ENCODE measurements at regions not wholly inside any gene's neighbourhood (a gene's known extent, or its start where the extent isn't known, plus 50 kb on each side); places are given as distances from the start of the nearest gene placed in this dataset.
A peak's percentile ranks its signal among the peaks of the same experiment; 100 is the strongest.

GRCh38 chr11:11084337-11084736, 226.5 kb upstream of the ZBED5 start:
- ChIA-PET POLR2A (ENCODE audit: partially characterized antibody) (interaction anchor here (0.7 kb wide), 1 partner anchor 179 kb away, joined by 3 read pairs; no protein-coding TSS in a partner anchor), CTCF (ENCODE audit: partially characterized antibody) (interaction anchor here (1.1 to 2.1 kb wide), 2 partner anchors 47 to 72 kb away, joined by 3 to 4 read pairs; no protein-coding TSS in a partner anchor)
- Histone ChIP-seq H3K4ac (replicated peaks; ENCODE audit: insufficient read length, low read depth, low read length) (peak overlapping the region; percentile 80), H3K27ac (ENCODE audit: low read depth, low read length) (no peak overlapping the region), H2BK20ac (ENCODE audit: low read length) (no peak overlapping the region), H2BK12ac (ENCODE audit: low read depth, low read length) (no peak overlapping the region), H3K27me3 (replicated peaks in 1 of 4; ENCODE audit: control insufficient read depth in 3 of 4, extremely low read depth in 1 of 4, insufficient read depth in 3 of 4, low read length in 3 of 4) (no peaks in the 10 kb centered on the region; a peak in 1 of 7 replicates), H3K23ac (ENCODE audit: insufficient read length) (no peak overlapping the region), H2AFZ (ENCODE audit: low read length) (no peak overlapping the region), H3K23me2 (ENCODE audit: low read depth, low read length) (no peaks in the 10 kb centered on the region), H3K79me2 (ENCODE audit: control insufficient read depth in 1 of 2, insufficient read depth in 2 of 2, low read length in 2 of 2) (no peaks in the 10 kb centered on the region), H4K91ac (replicated peaks; ENCODE audit: insufficient read length, low read length) (no peak overlapping the region), H4K5ac (ENCODE audit: insufficient read length, low read depth, low read length) (no peak overlapping the region), H3K9me3 (ENCODE audit: insufficient read depth in 2 of 2, low read depth in 1 of 2, low read length in 1 of 2) (no peaks in the 10 kb centered on the region), H3K14ac (ENCODE audit: insufficient read length) (no peak overlapping the region), H3K4me1 (replicated peaks in 1 of 4; ENCODE audit: control insufficient read depth in 3 of 4, insufficient read depth in 4 of 4, low read length in 3 of 4) (peaks cover 0 to 15% (median 9%) of the 10 kb centered on the region in 4 experiments; a peak in 4 of 7 replicates), H3K36me3 (ENCODE audit: control insufficient read depth in 2 of 4, insufficient read depth in 4 of 4, low read length in 3 of 4) (no peaks in the 10 kb centered on the region), H2BK15ac (ENCODE audit: low read length) (0 out of 2 replicates have a peak overlapping the region, but pooled peaks have one; percentile 22), H3K79me1 (ENCODE audit: low read depth, low read length) (no peaks in the 10 kb centered on the region), H4K8ac (ENCODE audit: extremely low read depth, insufficient read depth, low read length) (no peak overlapping the region), H4K20me1 (replicated peaks in 1 of 2; ENCODE audit: control insufficient read depth in 1 of 2, insufficient read depth in 2 of 2, low read length in 2 of 2) (no peaks in the 10 kb centered on the region), H2BK5ac (ENCODE audit: low read depth, low read length) (no peak overlapping the region), H2BK120ac (replicated peaks; ENCODE audit: low read depth, low read length) (no peak overlapping the region), H2AK5ac (ENCODE audit: low read depth, low read length) (no peak overlapping the region), H3K56ac (replicated peaks; ENCODE audit: insufficient read length, low read depth, low read length) (no peak overlapping the region), H3K4me3 (ENCODE audit: extremely low read depth in 1 of 4, insufficient read depth in 2 of 4, low read depth in 3 of 4, low read length in 4 of 4) (no peak overlapping the region), H3K4me2 (ENCODE audit: insufficient read depth in 1 of 2, low read depth in 2 of 2, low read length in 2 of 2) (no peak overlapping the region), H3K18ac (ENCODE audit: extremely low read depth, low read length) (no peak overlapping the region), H3K9ac (replicated peaks in 1 of 4; ENCODE audit: extremely low read depth in 1 of 4, low read depth in 3 of 4, low read length in 3 of 4) (no peak overlapping the region)
- DNase-seq (ENCODE audit: low read depth in 1 of 2, low spot score in 2 of 2) (no peak), FAIRE-seq (no peak)
- WGBS, 2 experiments (ENCODE audit: extremely low coverage in 1 of 2, insufficient coverage in 1 of 2, insufficient read length in 1 of 2, insufficient replicate concordance in 2 of 2, low coverage in 1 of 2, low lambda C conversion rate in 2 of 2, missing lambda C conversion rate in 1 of 2) = 88% methylated on average over 1 of the region's 1 CpG; no CpG with 5 or more reads in 1 of the 2 experiments
- TF ChIP-seq TEAD4 (IDR thresholded peaks at IDR 0.05; ENCODE audit: low read depth, low read length) (no peak), NANOG (IDR thresholded peaks at IDR 0.05; ENCODE audit: insufficient read depth, low read depth, low read length, poor library complexity, severe bottlenecking) (no peak)

Measured in H1 (cell line).